ENCODE measurements at regions not wholly inside any gene's neighbourhood (a gene's known extent, or its start where the extent isn't known, plus 50 kb on each side); places are given as distances from the start of the nearest gene placed in this dataset.
"Not testable (repeated sequence)": the region's sequence is repeated elsewhere in the genome, so short reads cannot be mapped to it uniquely, and the experiment has no call there.

- no peak for DNase-seq
Observed at GRCh38 chr6:15922510-15923250, 206.2 kb upstream of the MYLIP start.

GRCh38 chr6:15921243-15921642 is 207.6 kb upstream of the MYLIP start:
- DNase-seq: no peak

- no peak for DNase-seq
Observed at GRCh38 chr6:15916581-15916980, 212.3 kb upstream of the MYLIP start.

GRCh38 chr6:15915508-15916178 is 213.2 kb upstream of the MYLIP start:
- no peak for DNase-seq

GRCh38 chr6:15914553-15914952 is 214.3 kb upstream of the MYLIP start:
- no peak for DNase-seq

- DNase-seq: no peak
Observed at GRCh38 chr6:15913573-15913972, 215.3 kb upstream of the MYLIP start.

- no peak for DNase-seq
Observed at GRCh38 chr6:15912505-15913400, 216.1 kb upstream of the MYLIP start.

- DNase-seq: no peak
Observed at GRCh38 chr6:15911753-15912504, 217.0 kb upstream of the MYLIP start.

- DNase-seq: no peak
Observed at GRCh38 chr6:15909290-15910070, 219.4 kb upstream of the MYLIP start.

- no peak for DNase-seq
Observed at GRCh38 chr6:15908871-15909270, 220.0 kb upstream of the MYLIP start.

- DNase-seq: peak; percentile 24
Observed at GRCh38 chr6:15907914-15908518, 220.9 kb upstream of the MYLIP start.

- DNase-seq: not testable (repeated sequence)
Observed at GRCh38 chr6:15907220-15907913, 221.5 kb upstream of the MYLIP start.

- DNase-seq: no peak
Observed at GRCh38 chr6:15906420-15907016, 222.4 kb upstream of the MYLIP start.

GRCh38 chr6:15905488-15906419 is 223.1 kb upstream of the MYLIP start:
- no peak for DNase-seq

- DNase-seq: no peak
Observed at GRCh38 chr6:15904651-15905376, 224.1 kb upstream of the MYLIP start.

- no peak for DNase-seq
Observed at GRCh38 chr6:15901141-15902115, 227.5 kb upstream of the MYLIP start.

GRCh38 chr6:15898693-15899092 is 230.2 kb upstream of the MYLIP start:
- DNase-seq: no peak

Data from COR-L47 (cell line).